Skeletal muscle cell (primary cell): ENCODE measurements at regions not wholly inside any gene's neighbourhood (a gene's known extent, or its start where the extent isn't known, plus 50 kb on each side); places are given as distances from the start of the nearest gene placed in this dataset.

Source experiments
- DNase-seq: peaks from one replicate; pipeline ENCODE4 v3.0.0-alpha.2; 2010; ENCODE audit warnings: low read depth
- H3K4me3 ChIP-seq: 2 replicates; pipeline ENCODE4 v1.5.1; 2011; ENCODE audit warnings: low read depth, mild to moderate bottlenecking, control low read depth, low read length, moderate library complexity

DNA sequence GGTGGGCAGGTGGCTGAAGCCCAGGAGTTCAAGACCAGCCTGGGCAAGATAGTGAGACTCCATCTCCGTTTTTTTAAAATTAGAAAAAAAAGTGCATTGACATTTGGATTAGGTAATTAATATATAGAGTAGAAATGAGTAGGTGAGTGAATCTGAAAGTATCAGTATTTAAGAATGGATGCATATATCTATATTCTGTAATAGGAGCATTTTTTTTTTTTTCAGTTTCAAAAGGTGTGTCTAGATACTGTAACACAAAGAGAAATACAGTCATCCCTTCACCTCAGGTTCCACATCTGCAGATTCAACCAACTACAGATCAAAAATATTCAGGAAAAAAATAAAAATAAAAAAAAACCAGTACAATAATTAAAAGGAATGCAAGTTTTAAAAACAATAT, 50.8 kb downstream of the RBM27 start:
- H3K4me3 ChIP-seq, result no peak overlapping the region
- DNase-seq, result no peak

DNA sequence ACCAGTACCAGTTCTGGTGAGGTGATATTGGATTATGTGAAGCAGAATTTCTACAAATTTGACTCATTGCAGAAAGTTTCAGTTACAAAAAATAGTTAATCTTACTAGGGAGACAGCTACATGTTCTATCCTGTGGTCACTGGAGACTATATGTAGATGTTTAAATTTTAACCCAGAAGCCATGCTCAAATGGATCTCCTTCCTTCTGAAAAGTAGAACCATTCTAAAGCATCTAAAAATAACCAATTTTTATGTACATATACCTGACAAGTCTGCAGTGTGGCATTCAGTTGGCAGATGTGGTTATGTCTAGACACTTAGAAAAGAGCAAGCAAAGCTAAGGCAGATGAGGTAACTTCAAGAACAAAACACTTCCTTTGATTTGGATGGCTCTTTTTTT, 65.5 kb upstream of the POU4F3 start:
- H3K4me3 ChIP-seq, result no peak overlapping the region
- no peak for DNase-seq

DNA sequence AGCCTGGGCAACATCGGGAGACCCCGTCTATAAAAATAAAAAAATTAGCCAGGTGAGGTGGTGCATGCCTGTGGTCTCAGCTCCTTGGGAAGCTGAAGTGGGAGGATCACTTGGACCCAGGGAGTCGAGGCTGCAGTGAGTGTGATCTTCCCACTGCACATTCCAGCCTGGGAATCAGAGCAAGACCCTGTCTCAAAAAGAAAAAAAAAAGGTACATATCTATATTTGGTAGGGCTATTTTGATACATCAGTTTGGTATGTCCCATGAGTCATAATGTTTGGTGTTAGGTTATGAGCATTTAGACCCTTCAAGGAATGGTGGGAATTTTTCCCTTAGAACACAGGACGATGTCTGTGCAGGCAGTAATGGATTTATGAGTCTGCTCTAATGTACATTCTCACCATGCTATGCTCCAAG, 55.3 kb upstream of the POU4F3 start:
- H3K4me3 ChIP-seq, result no peak overlapping the region
- DNase-seq, result peak; percentile 92

DNA sequence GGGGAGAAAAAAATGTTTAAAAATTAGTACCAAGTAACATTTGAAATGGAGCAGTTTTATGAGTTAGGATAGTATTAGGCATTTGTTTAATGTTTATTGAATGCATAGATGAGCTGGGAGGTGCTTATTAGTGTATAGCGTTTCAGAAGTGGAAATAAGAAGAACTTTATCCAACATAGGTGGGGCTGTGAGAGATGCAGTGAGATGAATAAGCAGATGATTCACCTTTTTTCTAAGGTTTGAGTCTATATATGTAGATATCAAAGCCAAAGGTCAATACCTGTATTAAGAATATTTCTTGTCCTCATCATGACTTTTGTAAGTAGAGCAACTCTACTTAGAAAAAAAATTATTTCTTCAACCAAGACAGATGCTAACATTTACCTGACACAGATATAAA, 54.6 kb upstream of the POU4F3 start:
- no peak overlapping the region for H3K4me3 ChIP-seq
- no peak for DNase-seq
